AG04449 (cell line): ENCODE measurements at regions not wholly inside any gene's neighbourhood (a gene's known extent, or its start where the extent isn't known, plus 50 kb on each side); places are given as distances from the start of the nearest gene placed in this dataset.

Experiments
- CTCF ChIA-PET: fragments of 350-600 bp; formaldehyde crosslinking; extraction: SDS; loops from one replicate; lab custom pipeline; 2021; ENCODE audit warnings: antibody characterized with exemption; lab: Yijun Ruan, JAX
- POLR2A ChIA-PET: fragments of 400-600, 350-600 bp; formaldehyde crosslinking; extraction: SDS; loops from one replicate; lab custom pipeline; 2020; ENCODE audit warnings: antibody characterized with exemption, inconsistent platforms; lab: Yijun Ruan, JAX
- DNase-seq: peaks from one replicate; pipeline ENCODE4 v3.0.0-alpha.2; 2010; ENCODE audit warnings: low read depth, low spot score
- H3K4me3 ChIP-seq: 2 replicates; pipeline ENCODE4 v1.5.1; 2011; ENCODE audit warnings: low read depth, mild to moderate bottlenecking, control low read depth, low read length
- TF ChIP-seq, protein P1 (sequence below): IDR thresholded peaks from one replicate; pipeline ENCODE4 v1.5.1; 2011; ENCODE audit warnings: mild to moderate bottlenecking, moderate library complexity, low read length, control low read depth, inconsistent platforms; ENCODE audit not compliant: insufficient read depth; ENCODE audit errors: missing control alignments

DNA sequence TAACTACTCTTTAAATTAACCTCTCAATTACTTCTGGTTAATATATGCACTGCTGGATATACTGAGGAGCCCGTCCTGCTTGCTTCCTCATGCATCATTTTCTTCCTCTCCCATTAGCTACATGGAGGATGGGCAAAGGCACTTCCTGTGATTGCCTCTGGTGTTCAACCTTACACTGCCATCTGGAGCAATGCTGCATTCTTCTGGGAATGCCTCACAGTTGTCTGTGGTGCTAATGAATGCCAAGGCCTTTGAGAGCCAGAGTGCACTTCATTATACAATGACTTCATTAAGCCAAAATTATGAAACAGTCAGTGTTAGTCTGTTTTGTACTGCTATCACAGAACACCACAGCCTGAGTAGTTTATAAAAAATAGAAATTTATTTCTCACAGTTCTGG, 134.8 kb upstream of the DOCK10 start:
- no peak overlapping the region for H3K4me3 ChIP-seq
- peak; percentile 47 for DNase-seq
- POLR2A ChIA-PET, result no interaction called here
- TF ChIP-seq, protein P1, sequence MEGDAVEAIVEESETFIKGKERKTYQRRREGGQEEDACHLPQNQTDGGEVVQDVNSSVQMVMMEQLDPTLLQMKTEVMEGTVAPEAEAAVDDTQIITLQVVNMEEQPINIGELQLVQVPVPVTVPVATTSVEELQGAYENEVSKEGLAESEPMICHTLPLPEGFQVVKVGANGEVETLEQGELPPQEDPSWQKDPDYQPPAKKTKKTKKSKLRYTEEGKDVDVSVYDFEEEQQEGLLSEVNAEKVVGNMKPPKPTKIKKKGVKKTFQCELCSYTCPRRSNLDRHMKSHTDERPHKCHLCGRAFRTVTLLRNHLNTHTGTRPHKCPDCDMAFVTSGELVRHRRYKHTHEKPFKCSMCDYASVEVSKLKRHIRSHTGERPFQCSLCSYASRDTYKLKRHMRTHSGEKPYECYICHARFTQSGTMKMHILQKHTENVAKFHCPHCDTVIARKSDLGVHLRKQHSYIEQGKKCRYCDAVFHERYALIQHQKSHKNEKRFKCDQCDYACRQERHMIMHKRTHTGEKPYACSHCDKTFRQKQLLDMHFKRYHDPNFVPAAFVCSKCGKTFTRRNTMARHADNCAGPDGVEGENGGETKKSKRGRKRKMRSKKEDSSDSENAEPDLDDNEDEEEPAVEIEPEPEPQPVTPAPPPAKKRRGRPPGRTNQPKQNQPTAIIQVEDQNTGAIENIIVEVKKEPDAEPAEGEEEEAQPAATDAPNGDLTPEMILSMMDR, result peak; percentile 23
- CTCF ChIA-PET, result interaction anchor here (0.6 kb wide), 1 partner anchor 17 kb away, joined by 3 read pairs; no protein-coding TSS in a partner anchor

DNA sequence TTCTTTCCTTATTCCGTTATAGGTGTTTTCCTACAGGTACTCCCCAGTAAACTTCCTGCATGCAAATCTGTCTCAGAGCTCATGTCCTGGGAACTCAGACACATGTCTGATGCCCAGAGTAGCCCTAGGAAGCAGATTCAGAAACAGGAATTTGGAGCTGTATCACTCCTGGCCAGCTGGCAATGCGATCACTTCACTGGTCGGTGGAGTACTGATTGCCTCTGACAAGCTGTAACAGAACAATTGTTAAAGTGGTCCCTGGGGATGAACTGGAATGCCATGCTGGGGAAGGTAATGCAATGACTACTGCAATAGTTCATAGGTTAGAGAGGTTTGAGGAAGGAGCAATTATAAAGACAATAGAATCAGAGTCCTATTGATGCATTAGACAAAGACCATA, 131.6 kb upstream of the DOCK10 start:
- no peak for DNase-seq
- CTCF ChIA-PET, result no interaction called here
- POLR2A ChIA-PET, result no interaction called here
- H3K4me3 ChIP-seq, result no peak overlapping the region
- TF ChIP-seq, protein P1, result no peak

DNA sequence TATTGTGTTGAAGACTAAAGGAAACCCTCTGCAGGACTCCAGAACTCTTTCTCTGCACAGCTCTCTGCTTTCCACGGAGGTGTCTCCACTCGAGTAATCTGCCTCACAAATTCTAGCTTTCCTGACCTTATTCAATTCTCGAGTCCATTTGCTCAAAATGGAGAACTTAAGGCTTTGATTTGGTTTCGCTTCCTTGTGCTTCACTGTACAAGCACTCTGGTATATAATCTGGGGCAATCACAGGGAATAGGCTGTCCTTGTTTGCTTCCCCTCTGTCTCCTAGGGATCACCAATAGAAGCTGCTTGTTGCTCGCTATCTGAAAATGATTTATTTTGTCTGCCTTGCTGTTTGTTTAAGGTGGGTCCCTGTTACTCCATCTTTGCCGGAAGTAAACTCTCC, 129.1 kb upstream of the DOCK10 start:
- POLR2A ChIA-PET, result no interaction called here
- no peak for DNase-seq
- no peak overlapping the region for H3K4me3 ChIP-seq
- CTCF ChIA-PET, result no interaction called here
- TF ChIP-seq, protein P1, result no peak

DNA sequence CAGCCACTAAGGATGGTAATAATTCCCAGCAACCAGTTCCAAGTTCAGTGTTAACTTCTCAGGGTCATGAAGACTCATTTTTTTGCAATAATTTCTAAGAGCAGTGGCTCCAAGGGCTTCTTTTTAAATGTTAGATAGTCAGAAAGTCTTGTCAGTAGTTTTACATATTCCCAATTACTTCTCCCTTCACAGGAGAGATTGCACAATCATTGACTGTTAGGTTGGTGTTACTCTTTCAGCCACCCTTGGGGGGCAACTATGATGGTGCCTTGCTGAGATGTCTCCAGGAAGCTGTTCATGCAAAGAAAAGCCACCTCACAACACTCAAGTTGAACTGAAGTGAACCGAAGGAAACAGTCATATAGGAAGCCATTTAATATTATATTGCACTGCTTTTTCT, 127.9 kb upstream of the DOCK10 start:
- ChIA-PET POLR2A (no interaction called here), CTCF (no interaction called here)
- TF ChIP-seq, protein P1, result no peak
- DNase-seq, result no peak
- H3K4me3 ChIP-seq, result no peak overlapping the region

DNA sequence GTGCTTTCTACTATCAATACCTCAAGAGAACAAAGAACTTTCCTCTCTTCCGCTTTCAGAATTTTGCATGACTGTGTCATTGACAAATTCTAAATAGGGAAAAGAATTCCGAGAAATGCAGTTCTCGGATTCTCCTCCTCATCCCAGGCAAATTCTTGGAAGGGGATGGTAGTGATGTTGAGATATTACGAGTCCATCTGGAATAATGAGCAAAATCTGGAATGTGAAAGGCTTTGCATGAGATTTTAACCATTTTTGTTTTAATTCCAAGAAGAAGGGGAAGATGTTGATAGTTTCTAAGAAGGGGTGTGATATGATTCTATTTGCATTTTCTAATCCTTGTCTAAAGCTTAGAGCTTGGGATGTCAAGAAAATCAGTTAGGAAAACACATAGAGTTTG, 127.1 kb upstream of the DOCK10 start:
- no peak for DNase-seq
- no peak overlapping the region for H3K4me3 ChIP-seq
- POLR2A ChIA-PET, result no interaction called here
- TF ChIP-seq, protein P1, result no peak
- CTCF ChIA-PET, result no interaction called here

DNA sequence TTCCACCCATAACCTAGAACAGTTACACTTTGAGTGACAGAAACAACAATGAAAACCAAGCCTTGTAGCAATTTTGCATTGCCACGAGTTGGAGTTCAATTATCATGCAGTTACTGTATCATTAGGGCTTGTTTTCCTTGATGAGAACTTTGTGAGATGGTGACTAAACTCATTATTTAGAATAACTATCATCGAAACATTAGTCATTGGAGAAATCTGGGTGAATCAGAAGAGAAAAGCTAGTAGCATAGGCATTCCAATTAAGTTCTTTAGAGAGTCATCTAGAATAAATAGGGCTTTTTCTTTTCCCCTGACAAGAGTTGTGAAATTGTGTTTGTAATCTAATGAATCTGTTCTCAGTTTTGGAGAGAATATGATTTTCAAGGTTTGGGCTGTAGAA, 122.8 kb upstream of the DOCK10 start:
- H3K4me3 ChIP-seq, result no peak overlapping the region
- ChIA-PET POLR2A (no interaction called here), CTCF (no interaction called here)
- peak; percentile 31 for DNase-seq
- TF ChIP-seq, protein P1, result no peak
